Endothelial cell of umbilical vein (primary cell): ENCODE measurements at regions not wholly inside any gene's neighbourhood (a gene's known extent, or its start where the extent isn't known, plus 50 kb on each side); places are given as distances from the start of the nearest gene placed in this dataset.

Experiments used
- BruUV-seq: library from RNA; stranded (reverse); fragments of 400-500 nt; replicated peaks from 2 replicates; lab custom pipeline; 2021; lab: Mats Ljungman, UMichigan
- CTCF ChIA-PET: fragments of 300-600, 350-600 bp; sonication (Branson Sonifier 250); formaldehyde crosslinking; loops from one replicate; lab custom pipeline; 2021; ENCODE audit warnings: antibody characterized with exemption, inconsistent platforms; lab: Charles Lee
- POLR2A ChIA-PET: fragments of 300-600, 350-600 bp; sonication (Branson Sonifier 250); formaldehyde crosslinking; loops from one replicate; lab custom pipeline; 2021; ENCODE audit warnings: antibody characterized with exemption, inconsistent platforms; lab: Charles Lee
- DNase-seq: peaks from one replicate; pipeline ENCODE4 v3.0.0-alpha.2; 2011; ENCODE audit warnings: low read depth, low spot score
- FAIRE-seq: peaks from 2 replicates; lab custom pipeline; 2011; peaks lifted over from hg19 to GRCh38; lab: Jason Lieb, UNC
- H2AFZ ChIP-seq: 2 replicates; pipeline ENCODE4 v1.6.0; 2012; ENCODE audit warnings: low read depth, low read length, control low read depth, inconsistent platforms
- H3K27ac ChIP-seq: 2 replicates; pipeline ENCODE4 v1.5.1; 2011; ENCODE audit warnings: low read depth, mild to moderate bottlenecking, control low read depth, low read length, moderate library complexity; ENCODE audit not compliant: insufficient read depth
- H3K27me3 ChIP-seq, 2 experiments: 2 replicates each; pipeline versions ENCODE4 v1.6.0 to v1.6.1; 2011; ENCODE audit warnings: low read length in 2 of 2, mixed read lengths in 1 of 2; ENCODE audit not compliant: control insufficient read depth in 2 of 2, insufficient read depth in 2 of 2
- H3K36me3 ChIP-seq, 2 experiments: 2 replicates in 1 of 2; 3 replicates in 1 of 2; pipeline ENCODE4 v1.5.1; 2011; ENCODE audit warnings: low read length in 2 of 2, mild to moderate bottlenecking in 1 of 2, moderate library complexity in 1 of 2; ENCODE audit not compliant: control insufficient read depth in 2 of 2, insufficient read depth in 2 of 2; ENCODE audit errors: extremely low read depth in 1 of 2
- H3K4me1 ChIP-seq: 3 replicates; pipeline ENCODE4 v1.5.1; 2011; ENCODE audit warnings: mild to moderate bottlenecking, low read length; ENCODE audit not compliant: control insufficient read depth, insufficient read depth; ENCODE audit errors: extremely low read depth
- H3K4me2 ChIP-seq: 2 replicates; pipeline ENCODE4 v1.6.1; 2011; ENCODE audit warnings: low read length, control low read depth, mixed read lengths; ENCODE audit not compliant: insufficient read depth
- H3K4me3 ChIP-seq, 3 experiments: fragments of 200-600 bp in 1 of 3; sonication (generic), shearing (Covaris generic) in 1 of 3; replicated peaks in 1 of 3; 2 replicates each; pipeline ENCODE4 v1.5.1; 2011 to 2016; ENCODE audit warnings: control low read depth in 3 of 3, low read length in 3 of 3, mild to moderate bottlenecking in 2 of 3, inconsistent platforms in 1 of 3, low read depth in 1 of 3, moderate library complexity in 1 of 3; ENCODE audit not compliant: insufficient read depth in 1 of 3
- H3K79me2 ChIP-seq: 2 replicates; pipeline ENCODE4 v1.6.0; 2012; ENCODE audit warnings: low read length, inconsistent platforms; ENCODE audit not compliant: control insufficient read depth, insufficient read depth
- H3K9ac ChIP-seq: replicated peaks from 2 replicates; pipeline ENCODE3; 2011; ENCODE audit warnings: low read length, control low read depth; ENCODE audit not compliant: insufficient read depth; ENCODE audit errors: extremely low read depth
- H3K9me1 ChIP-seq: replicated peaks from 3 replicates; pipeline ENCODE4 v1.6.0; 2011; ENCODE audit warnings: mild to moderate bottlenecking, low read length; ENCODE audit not compliant: control insufficient read depth, insufficient read depth; ENCODE audit errors: extremely low read depth
- H3K9me3 ChIP-seq: replicated peaks from 2 replicates; pipeline ENCODE4 v1.5.1; 2012; ENCODE audit warnings: low read length, inconsistent platforms; ENCODE audit not compliant: control insufficient read depth, insufficient read depth
- H4K20me1 ChIP-seq: replicated peaks from 2 replicates; pipeline ENCODE3; 2011; ENCODE audit warnings: mild to moderate bottlenecking, low read length; ENCODE audit not compliant: control insufficient read depth, insufficient read depth; ENCODE audit errors: extremely low read depth
- EZH2 ChIP-seq: IDR thresholded peaks from 2 replicates; pipeline ENCODE4 v1.6.1; 2012; ENCODE audit warnings: borderline replicate concordance, low read depth, mild to moderate bottlenecking, moderate library complexity, low read length, inconsistent platforms; ENCODE audit not compliant: severe bottlenecking
- FOS ChIP-seq: IDR thresholded peaks from 2 replicates; pipeline ENCODE4 v1.6.1; 2011; ENCODE audit warnings: mild to moderate bottlenecking, low read length, moderate library complexity, borderline replicate concordance; ENCODE audit not compliant: insufficient read depth
- GATA2 ChIP-seq: IDR thresholded peaks from 2 replicates; pipeline ENCODE4 v1.7.0; 2011; ENCODE audit warnings: low read depth, mild to moderate bottlenecking, moderate library complexity, mixed read lengths, low read length; ENCODE audit not compliant: insufficient read length, insufficient read depth
- JUN ChIP-seq: IDR thresholded peaks from 2 replicates; pipeline ENCODE4 v1.6.1; 2011; ENCODE audit warnings: borderline replicate concordance, low read depth; ENCODE audit not compliant: insufficient read length, insufficient read depth
- MYC ChIP-seq: IDR thresholded peaks from one replicate; pipeline ENCODE4 v1.6.1; 2011; ENCODE audit warnings: mild to moderate bottlenecking, low read depth, low read length
- POLR2A ChIP-seq: IDR thresholded peaks from 2 replicates; pipeline ENCODE4 v1.6.1; 2012; ENCODE audit warnings: low read depth, mild to moderate bottlenecking, control low read depth, low read length
- POLR2AphosphoS5 ChIP-seq: IDR thresholded peaks from 2 replicates; pipeline ENCODE4 v1.6.1; 2012; ENCODE audit warnings: low read depth, mild to moderate bottlenecking, control low read depth, low read length, moderate library complexity; ENCODE audit not compliant: insufficient read depth
- dilution Hi-C: fragments of 300-500 bp; cut with MboI; formaldehyde crosslinking; loops from one replicate; pipeline ENCODE4 v1.15.0; 2019; ENCODE audit warnings: low sequenced_read_pairs; ENCODE audit not compliant: extremely low pct_ligation_motif_present
- intact Hi-C: fragments of 100-400 bp; cut with micrococcal nuclease; formaldehyde crosslinking; loops from one replicate; pipeline ENCODE4 v1.10.0; 2022
- TF ChIP-seq, protein P1 (sequence below): IDR thresholded peaks from 2 replicates; pipeline ENCODE4 v1.6.1; 2011; ENCODE audit not compliant: insufficient read depth, insufficient read length
- TF ChIP-seq, protein P2 (sequence below), 2 donors: IDR thresholded peaks; 1 replicate in 1 of 2; 2 replicates in 1 of 2; pipeline ENCODE4 v1.5.1; 2011; ENCODE audit warnings: low read length in 2 of 2, mild to moderate bottlenecking in 2 of 2, moderate library complexity in 2 of 2, control low read depth in 1 of 2, inconsistent platforms in 1 of 2, low read depth in 1 of 2; ENCODE audit not compliant: insufficient read depth in 1 of 2; ENCODE audit errors: extremely low read depth in 1 of 2

DNA sequence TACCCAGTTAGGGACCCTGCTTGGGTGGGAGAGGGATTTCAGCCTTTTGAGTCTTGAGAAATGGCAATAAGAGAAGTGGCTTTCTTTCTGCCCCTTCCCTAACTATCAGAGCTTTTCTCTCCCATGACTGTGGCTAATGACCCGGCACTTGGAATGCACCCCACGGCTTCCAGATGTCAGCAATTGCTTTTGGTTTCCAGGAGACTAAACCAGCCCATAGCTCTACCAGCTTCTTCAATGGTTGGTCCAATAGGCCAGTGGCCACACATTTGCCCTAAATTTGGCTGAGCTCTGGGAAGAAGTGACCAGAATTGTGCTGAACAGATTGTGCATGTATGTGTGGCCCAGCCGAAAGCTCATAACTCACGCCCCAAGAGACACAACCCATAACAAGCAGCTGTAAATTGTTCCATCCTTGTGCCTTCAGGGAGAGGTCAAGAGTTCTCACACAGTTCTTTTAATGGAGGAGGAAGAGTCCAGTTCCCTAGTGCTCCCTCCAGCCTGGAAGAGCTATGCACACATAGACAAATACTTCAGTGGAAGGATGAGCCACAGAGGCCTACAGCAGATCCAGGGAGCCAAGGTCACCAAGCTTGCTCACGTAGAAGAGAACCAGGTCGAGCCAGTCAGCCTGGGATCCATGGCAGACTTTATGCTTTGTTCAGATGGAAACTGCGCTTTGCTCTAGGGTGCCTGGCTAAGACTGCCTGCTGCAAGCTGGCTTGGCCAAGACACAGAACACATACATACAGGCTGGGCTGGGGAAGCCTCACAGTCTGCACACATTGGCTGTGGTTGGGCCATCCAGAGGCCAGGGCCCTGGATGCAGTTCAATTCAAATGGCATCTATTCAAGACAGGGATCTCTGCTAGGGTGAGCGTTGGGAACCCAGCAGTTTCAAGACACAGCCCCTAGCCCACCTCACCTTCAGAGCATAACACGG is 131.8 kb upstream of the HABP2 start:
- no peak for TF ChIP-seq EZH2
- TF ChIP-seq MYC = no peak
- no peak for TF ChIP-seq POLR2A
- TF ChIP-seq, protein P1, sequence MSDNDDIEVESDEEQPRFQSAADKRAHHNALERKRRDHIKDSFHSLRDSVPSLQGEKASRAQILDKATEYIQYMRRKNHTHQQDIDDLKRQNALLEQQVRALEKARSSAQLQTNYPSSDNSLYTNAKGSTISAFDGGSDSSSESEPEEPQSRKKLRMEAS = no peak
- TF ChIP-seq POLR2AphosphoS5 = no peak
- TF ChIP-seq FOS = no peak
- no peak for TF ChIP-seq JUN
- TF ChIP-seq GATA2 = no peak
- TF ChIP-seq, protein P2, sequence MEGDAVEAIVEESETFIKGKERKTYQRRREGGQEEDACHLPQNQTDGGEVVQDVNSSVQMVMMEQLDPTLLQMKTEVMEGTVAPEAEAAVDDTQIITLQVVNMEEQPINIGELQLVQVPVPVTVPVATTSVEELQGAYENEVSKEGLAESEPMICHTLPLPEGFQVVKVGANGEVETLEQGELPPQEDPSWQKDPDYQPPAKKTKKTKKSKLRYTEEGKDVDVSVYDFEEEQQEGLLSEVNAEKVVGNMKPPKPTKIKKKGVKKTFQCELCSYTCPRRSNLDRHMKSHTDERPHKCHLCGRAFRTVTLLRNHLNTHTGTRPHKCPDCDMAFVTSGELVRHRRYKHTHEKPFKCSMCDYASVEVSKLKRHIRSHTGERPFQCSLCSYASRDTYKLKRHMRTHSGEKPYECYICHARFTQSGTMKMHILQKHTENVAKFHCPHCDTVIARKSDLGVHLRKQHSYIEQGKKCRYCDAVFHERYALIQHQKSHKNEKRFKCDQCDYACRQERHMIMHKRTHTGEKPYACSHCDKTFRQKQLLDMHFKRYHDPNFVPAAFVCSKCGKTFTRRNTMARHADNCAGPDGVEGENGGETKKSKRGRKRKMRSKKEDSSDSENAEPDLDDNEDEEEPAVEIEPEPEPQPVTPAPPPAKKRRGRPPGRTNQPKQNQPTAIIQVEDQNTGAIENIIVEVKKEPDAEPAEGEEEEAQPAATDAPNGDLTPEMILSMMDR (IDR thresholded peaks at IDR 0.05; ENCODE audit: extremely low read depth in 1 of 2, insufficient read depth in 1 of 2, low read depth in 1 of 2, low read length in 2 of 2) = no peak
- H3K4me2 ChIP-seq = no peak overlapping the region
- POLR2A ChIA-PET = no interaction called here
- no peak overlapping the region for H3K9ac ChIP-seq
- BruUV-seq = no TSS peak
- no peaks in the 10 kb centered on the region for H3K4me1 ChIP-seq
- H3K36me3 ChIP-seq = no peaks in the 10 kb centered on the region
- H4K20me1 ChIP-seq = no peaks in the 10 kb centered on the region
- intact Hi-C loops = no loop called here
- H3K27me3 ChIP-seq = no peaks in the 10 kb centered on the region
- no peaks in the 10 kb centered on the region for H3K79me2 ChIP-seq
- no peak overlapping the region for H3K4me3 ChIP-seq
- CTCF ChIA-PET = interaction anchor here (0.5 kb wide), 1 partner anchor 28 kb away, joined by 3 read pairs; no protein-coding TSS in a partner anchor
- no peak overlapping the region for H2AFZ ChIP-seq
- dilution Hi-C loops = no loop called here
- FAIRE-seq (no peak), DNase-seq (no peak)
- H3K9me3 ChIP-seq = no peaks in the 10 kb centered on the region
- H3K9me1 ChIP-seq = no peaks in the 10 kb centered on the region
- H3K27ac ChIP-seq = no peak overlapping the region
